ENCODE measurements at regions not wholly inside any gene's neighbourhood (a gene's known extent, or its start where the extent isn't known, plus 50 kb on each side); places are given as distances from the start of the nearest gene placed in this dataset.

DNA sequence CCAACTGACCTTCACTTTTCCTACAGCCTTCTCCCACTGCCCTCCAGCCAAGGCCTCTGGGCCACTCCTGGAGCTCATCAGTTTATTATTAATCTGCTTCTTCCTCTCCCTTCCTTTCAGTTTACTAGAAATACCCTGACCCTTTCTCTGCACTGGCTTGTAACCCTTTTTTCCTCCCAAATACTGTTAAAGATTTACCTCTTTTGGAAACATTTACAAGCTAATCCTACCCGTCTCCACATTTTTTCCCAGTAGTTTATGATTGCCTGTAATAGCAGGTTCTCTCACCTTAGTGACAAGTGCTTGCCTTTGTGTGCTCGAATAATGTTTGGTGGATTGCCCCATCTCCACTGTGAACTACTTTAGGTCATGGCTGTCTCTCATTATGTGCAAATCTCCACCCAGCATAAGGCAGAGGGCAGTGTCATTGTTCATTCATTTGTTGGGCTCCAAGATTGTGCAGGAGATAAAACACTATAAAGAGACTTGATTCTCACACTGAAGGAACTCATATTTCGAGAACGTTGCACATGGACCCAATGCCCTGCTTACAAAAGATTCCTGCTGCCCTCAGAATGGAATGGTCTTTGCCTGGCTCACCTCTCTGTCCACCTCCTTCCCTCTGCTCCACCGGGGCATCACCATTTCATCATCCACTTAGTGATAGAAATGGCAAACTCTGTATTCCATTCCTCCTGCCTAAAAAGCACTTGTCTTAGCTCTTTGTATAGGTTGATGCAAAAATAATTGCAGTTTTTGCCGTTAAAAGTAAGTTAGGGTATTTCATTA lies 491.1 kb downstream of the UTRN start:
- Histone ChIP-seq H3K36me3 (peaks cover 14% of the 10 kb centered on the region), H3K27ac (no peak overlapping the region), H3K27me3 (no peaks in the 10 kb centered on the region), H3K4me1 (no peaks in the 10 kb centered on the region), H3K9me3 (no peaks in the 10 kb centered on the region), H3K4me3 (no peak overlapping the region)
- TF ChIP-seq, protein P1, sequence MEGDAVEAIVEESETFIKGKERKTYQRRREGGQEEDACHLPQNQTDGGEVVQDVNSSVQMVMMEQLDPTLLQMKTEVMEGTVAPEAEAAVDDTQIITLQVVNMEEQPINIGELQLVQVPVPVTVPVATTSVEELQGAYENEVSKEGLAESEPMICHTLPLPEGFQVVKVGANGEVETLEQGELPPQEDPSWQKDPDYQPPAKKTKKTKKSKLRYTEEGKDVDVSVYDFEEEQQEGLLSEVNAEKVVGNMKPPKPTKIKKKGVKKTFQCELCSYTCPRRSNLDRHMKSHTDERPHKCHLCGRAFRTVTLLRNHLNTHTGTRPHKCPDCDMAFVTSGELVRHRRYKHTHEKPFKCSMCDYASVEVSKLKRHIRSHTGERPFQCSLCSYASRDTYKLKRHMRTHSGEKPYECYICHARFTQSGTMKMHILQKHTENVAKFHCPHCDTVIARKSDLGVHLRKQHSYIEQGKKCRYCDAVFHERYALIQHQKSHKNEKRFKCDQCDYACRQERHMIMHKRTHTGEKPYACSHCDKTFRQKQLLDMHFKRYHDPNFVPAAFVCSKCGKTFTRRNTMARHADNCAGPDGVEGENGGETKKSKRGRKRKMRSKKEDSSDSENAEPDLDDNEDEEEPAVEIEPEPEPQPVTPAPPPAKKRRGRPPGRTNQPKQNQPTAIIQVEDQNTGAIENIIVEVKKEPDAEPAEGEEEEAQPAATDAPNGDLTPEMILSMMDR (IDR thresholded peaks at IDR 0.05): no peak
- DNase-seq (ENCODE audit: low spot score): no peak

- no peaks in the 10 kb centered on the region for H3K9me3 ChIP-seq
- no peak overlapping the region for H3K27ac ChIP-seq
- H3K27me3 ChIP-seq: no peaks in the 10 kb centered on the region
- no peak overlapping the region for H3K4me3 ChIP-seq
- no peak for DNase-seq (ENCODE audit: low spot score)
- peaks cover 14% of the 10 kb centered on the region for H3K36me3 ChIP-seq
- TF ChIP-seq, protein P1 (IDR thresholded peaks at IDR 0.05): no peak
- no peaks in the 10 kb centered on the region for H3K4me1 ChIP-seq
Measured at GRCh38 chr6:144777249-144777648, 492.1 kb downstream of the UTRN start.

DNA sequence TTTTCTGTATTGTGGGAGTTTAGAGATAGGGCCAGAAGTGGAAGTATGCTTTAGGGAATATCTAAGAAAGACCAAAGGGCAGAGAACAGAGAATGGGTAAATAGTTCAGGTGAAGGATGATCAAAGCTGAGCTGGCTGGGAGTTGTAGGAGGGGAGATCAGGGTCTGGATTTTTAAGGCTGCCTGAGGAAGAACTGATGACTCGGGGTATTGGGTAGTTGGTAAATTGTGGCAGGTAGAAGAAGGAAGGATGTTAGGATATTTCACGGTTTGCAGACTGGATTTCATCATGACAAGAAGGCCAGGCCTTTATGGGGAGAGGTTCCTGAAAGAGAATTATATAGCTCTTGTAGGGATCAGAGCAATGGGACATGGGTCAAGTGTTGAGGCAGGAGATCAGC lies 492.9 kb downstream of the UTRN start:
- TF ChIP-seq, protein P1 (IDR thresholded peaks at IDR 0.05): no peak
- DNase-seq (ENCODE audit: low spot score): no peak
- Histone ChIP-seq H3K9me3 (no peaks in the 10 kb centered on the region), H3K27me3 (no peaks in the 10 kb centered on the region), H3K4me3 (no peak overlapping the region), H3K4me1 (no peaks in the 10 kb centered on the region), H3K36me3 (peaks cover 14% of the 10 kb centered on the region), H3K27ac (no peak overlapping the region)

GRCh38 chr6:144778773-144779492 lies 493.8 kb downstream of the UTRN start:
- no peak overlapping the region for H3K4me3 ChIP-seq
- TF ChIP-seq, protein P1 (IDR thresholded peaks at IDR 0.05): no peak
- H3K36me3 ChIP-seq: peaks cover 14% of the 10 kb centered on the region
- DNase-seq (ENCODE audit: low spot score): no peak
- no peaks in the 10 kb centered on the region for H3K27me3 ChIP-seq
- H3K4me1 ChIP-seq: no peaks in the 10 kb centered on the region
- no peak overlapping the region for H3K27ac ChIP-seq
- no peaks in the 10 kb centered on the region for H3K9me3 ChIP-seq

DNA sequence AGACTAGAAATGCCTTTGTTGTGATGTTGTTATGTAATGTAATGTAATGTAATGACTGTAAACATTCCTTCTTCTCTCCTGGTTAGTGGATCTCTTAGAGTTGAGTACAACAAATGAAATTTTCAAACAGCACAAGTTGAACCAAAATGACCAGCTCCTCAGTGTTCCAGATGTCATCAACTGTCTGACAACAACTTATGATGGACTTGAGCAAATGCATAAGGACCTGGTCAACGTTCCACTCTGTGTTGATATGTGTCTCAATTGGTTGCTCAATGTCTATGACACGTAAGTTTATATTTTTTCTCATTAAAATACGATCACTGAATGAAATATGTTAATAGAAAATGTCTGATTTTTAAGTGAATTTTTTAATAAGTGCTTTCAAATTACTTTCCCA lies 496.7 kb downstream of the UTRN start:
- Histone ChIP-seq H3K4me1 (no peaks in the 10 kb centered on the region), H3K27me3 (no peaks in the 10 kb centered on the region), H3K36me3 (no peaks in the 10 kb centered on the region), H3K27ac (no peak overlapping the region), H3K9me3 (no peaks in the 10 kb centered on the region), H3K4me3 (no peak overlapping the region)
- DNase-seq (ENCODE audit: low spot score): no peak
- TF ChIP-seq, protein P1 (IDR thresholded peaks at IDR 0.05): no peak
